Pancreas (tissue), 10 donors: ENCODE measurements at regions not wholly inside any gene's neighbourhood (a gene's known extent, or its start where the extent isn't known, plus 50 kb on each side); places are given as distances from the start of the nearest gene placed in this dataset.

Experiments
- ATAC-seq, 4 donors: fragments of 200-7000 bp; cut with Tn5 transposase; one replicate each; pipeline versions ENCODE4 v1.8.0 to v1.9.1; 2020; ENCODE audit warnings: mild to moderate bottlenecking in 4 of 4, moderate library complexity in 4 of 4
- DNase-seq, 6 donors: peaks; one replicate each; pipeline ENCODE4 v3.0.0-alpha.2; 2020
- FAIRE-seq: peaks from 2 replicates; lab custom pipeline; 2012; peaks lifted over from hg19 to GRCh38; lab: Jason Lieb, UNC
- H3K27ac ChIP-seq, 4 donors: fragments of 200-600 bp; sonication (generic); 1 replicate in 3 of 4; 2 replicates in 1 of 4; pipeline versions ENCODE4 v1.5.0 to v1.8.0; 2020
- H3K27me3 ChIP-seq, 4 donors: fragments of 200-600 bp; one replicate each; pipeline ENCODE4 v1.8.0; 2021
- H3K36me3 ChIP-seq, 3 donors: fragments of 200-600 bp; sonication (generic) in 1 of 3; one replicate each; pipeline versions ENCODE4 v1.5.0 to v1.8.0; 2020 to 2021
- H3K4me1 ChIP-seq, 3 donors: fragments of 200-600 bp; one replicate each; pipeline ENCODE4 v1.8.0; 2021
- H3K4me3 ChIP-seq, 4 donors: fragments of 200-600 bp; sonication (generic) in 2 of 4; one replicate each; pipeline versions ENCODE4 v1.5.0 to v1.8.0; 2020 to 2021
- H3K9me3 ChIP-seq, 4 donors: fragments of 200-600 bp; one replicate each; pipeline ENCODE4 v1.8.0; 2021
- CTCF ChIP-seq, 4 donors: fragments of 200-600 bp; sonication (generic) in 3 of 4; IDR thresholded peaks; one replicate each; pipeline versions ENCODE4 v1.5.0 to v1.8.0; 2021; ENCODE audit warnings: antibody characterized with exemption in 4 of 4
- WGBS, 2 donors: extraction: QIAGEN DNeasy Blood & Tissue Kit; methylation state at CpG; one replicate each; pipeline ENCODE4 v1.1.7; 2013; 5-methylcytosine and 5-hydroxymethylcytosine counted together
- intact Hi-C, 3 donors: fragments of 100-400 bp; cut with DNase I; formaldehyde crosslinking; loops; one replicate each; pipeline versions ENCODE4 v1.11.1 to v1.14.2; 2022
- donor health status: healthy with polysubstance abuse.
- donor health status: DM: no; HTN: no; CAD: no; lungs with moderate emphysema.
- donor health status: DM: no; HTN: no; CAD: no.
- donor health status: control.
- donor health status: control.
- donor health status: Bipolar disorder and iron deficiency.
- donor health status: DM: yes; HTN: yes; CAD: no.
- donor health status: DM: no; HTN: no; CAD: no.
- donor health status: DM: no; HTN: no; CAD: no.
- donor health status: DM: yes; HTN: yes; CAD: no.

GRCh38 chr2:45177870-45178269 lies 168.6 kb upstream of the SIX2 start:
- no peak overlapping the region for H3K27ac ChIP-seq
- no peaks in the 10 kb centered on the region for H3K9me3 ChIP-seq
- intact Hi-C loops: no loop called here
- no peaks in the 10 kb centered on the region for H3K27me3 ChIP-seq
- H3K4me1 ChIP-seq: no peaks in the 10 kb centered on the region
- no peak for TF ChIP-seq CTCF (IDR thresholded peaks at IDR 0.05)
- no peaks in the 10 kb centered on the region for H3K36me3 ChIP-seq
- peak in 1 of 4 donors; percentile 51 for ATAC-seq
- 74 to 79% methylated on average over 9 of the region's 9 CpGs for WGBS, 2 donors
- no peak for DNase-seq
- FAIRE-seq: no peak
- H3K4me3 ChIP-seq: no peak overlapping the region

- DNase-seq: no peak
- no peak for TF ChIP-seq CTCF (IDR thresholded peaks at IDR 0.05)
- no peak for ATAC-seq
- Histone ChIP-seq H3K36me3 (no peaks in the 10 kb centered on the region), H3K4me1 (no peaks in the 10 kb centered on the region), H3K27me3 (no peaks in the 10 kb centered on the region), H3K9me3 (no peaks in the 10 kb centered on the region), H3K4me3 (no peak overlapping the region), H3K27ac (no peak overlapping the region)
- intact Hi-C loops: no loop called here
- FAIRE-seq: no peak
These were observed 167.1 kb upstream of the SIX2 start for GRCh38 chr2:45176390-45176789.

DNA sequence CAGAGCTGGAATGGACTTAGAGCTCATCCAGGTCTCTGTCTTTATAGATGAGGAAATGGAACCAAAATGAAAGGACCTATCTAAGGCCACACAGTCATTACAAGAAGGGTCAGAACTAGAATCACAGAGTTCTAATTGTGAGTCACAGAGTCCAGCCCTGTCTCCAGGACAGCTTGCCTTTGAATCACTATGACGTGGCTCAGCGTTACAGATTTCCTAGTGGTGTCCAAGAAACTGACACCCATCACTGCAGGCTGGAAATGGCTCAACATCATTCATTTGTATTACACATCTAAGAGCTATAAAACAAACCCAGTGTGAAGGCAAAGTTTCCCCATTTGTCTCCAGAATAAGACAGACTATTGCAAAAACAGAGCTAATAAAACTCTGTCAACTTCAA lies 164.3 kb upstream of the SIX2 start:
- DNase-seq (peak in 1 of 6 donors; percentile 32), ATAC-seq (peak in 1 of 4 donors; percentile 16), FAIRE-seq (no peak)
- no peak overlapping the region for H3K27ac ChIP-seq
- 24 to 39% methylated on average over 2 of the region's 2 CpGs for WGBS, 2 donors
- no peaks in the 10 kb centered on the region for H3K27me3 ChIP-seq
- TF ChIP-seq CTCF (IDR thresholded peaks at IDR 0.05): no peak
- H3K4me1 ChIP-seq: no peaks in the 10 kb centered on the region
- no peaks in the 10 kb centered on the region for H3K36me3 ChIP-seq
- intact Hi-C loops: no loop called here
- no peak overlapping the region for H3K4me3 ChIP-seq
- H3K9me3 ChIP-seq: no peaks in the 10 kb centered on the region

- Histone ChIP-seq H3K9me3 (no peaks in the 10 kb centered on the region), H3K4me3 (no peak overlapping the region), H3K27ac (no peak overlapping the region), H3K27me3 (no peaks in the 10 kb centered on the region), H3K4me1 (no peaks in the 10 kb centered on the region), H3K36me3 (no peaks in the 10 kb centered on the region)
- TF ChIP-seq CTCF (IDR thresholded peaks at IDR 0.05): no peak
- no peak for FAIRE-seq
- DNase-seq: no peak
- 91 to 92% methylated on average over 2 of the region's 2 CpGs for WGBS, 2 donors
- ATAC-seq: no peak
- intact Hi-C loops: no loop called here
These were observed 163.6 kb upstream of the SIX2 start for GRCh38 chr2:45172760-45173392.

- WGBS, 2 donors: 96 to 97% methylated on average over 1 of the region's 1 CpG
- no peak overlapping the region for H3K27ac ChIP-seq
- no peak for DNase-seq
These were observed 162.9 kb upstream of the SIX2 start for GRCh38 chr2:45172142-45172541.

More at GRCh38 chr2:45172142-45172541, 162.9 kb upstream of the SIX2 start:
- FAIRE-seq (no peak), ATAC-seq (no peak)
- Histone ChIP-seq H3K27me3 (peaks cover 0 to 3% (median 0%) of the 10 kb centered on the region in 4 donors), H3K4me3 (no peak overlapping the region), H3K9me3 (no peaks in the 10 kb centered on the region), H3K4me1 (no peaks in the 10 kb centered on the region), H3K36me3 (no peaks in the 10 kb centered on the region)
- intact Hi-C loops: no loop called here
- TF ChIP-seq CTCF (IDR thresholded peaks at IDR 0.05): no peak
